ENCODE measurements at regions not wholly inside any gene's neighbourhood (a gene's known extent, or its start where the extent isn't known, plus 50 kb on each side); places are given as distances from the start of the nearest gene placed in this dataset.

DNA sequence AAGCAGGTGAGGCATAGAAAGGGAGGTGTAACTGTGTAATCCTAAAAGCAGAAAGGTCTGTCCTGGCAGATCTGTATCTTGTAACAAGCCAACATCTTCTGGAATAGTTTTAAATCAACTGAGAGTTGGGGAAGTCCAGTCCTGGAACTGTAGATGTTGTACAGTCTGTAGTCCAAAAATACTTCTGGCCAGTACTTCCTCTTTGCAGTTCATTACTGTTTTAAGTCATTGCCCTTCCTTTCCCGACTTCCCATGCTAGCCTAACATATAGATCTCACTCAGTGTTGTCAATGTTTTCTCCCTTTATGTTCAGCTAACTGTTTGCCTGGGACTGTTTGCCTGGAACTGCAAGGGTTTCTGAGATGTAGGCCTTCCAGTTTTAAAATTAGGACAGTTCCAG is 168.5 kb upstream of the ISL1 start (continued):
- TF ChIP-seq JUN (IDR thresholded peaks at IDR 0.05; ENCODE audit: low read depth, low read length): no peak

Measured in H1 (cell line).